HG03025 (cell line): ENCODE measurements at regions not wholly inside any gene's neighbourhood (a gene's known extent, or its start where the extent isn't known, plus 50 kb on each side); places are given as distances from the start of the nearest gene placed in this dataset.

Experiments
- ATAC-seq: cut with Tn5 transposase; IDR thresholded peaks from one replicate; pipeline ENCODE4 v1.9.1; 2021; ENCODE audit warnings: mild to moderate bottlenecking, moderate library complexity; ENCODE audit not compliant: unreplicated experiment, low FRiP score

DNA sequence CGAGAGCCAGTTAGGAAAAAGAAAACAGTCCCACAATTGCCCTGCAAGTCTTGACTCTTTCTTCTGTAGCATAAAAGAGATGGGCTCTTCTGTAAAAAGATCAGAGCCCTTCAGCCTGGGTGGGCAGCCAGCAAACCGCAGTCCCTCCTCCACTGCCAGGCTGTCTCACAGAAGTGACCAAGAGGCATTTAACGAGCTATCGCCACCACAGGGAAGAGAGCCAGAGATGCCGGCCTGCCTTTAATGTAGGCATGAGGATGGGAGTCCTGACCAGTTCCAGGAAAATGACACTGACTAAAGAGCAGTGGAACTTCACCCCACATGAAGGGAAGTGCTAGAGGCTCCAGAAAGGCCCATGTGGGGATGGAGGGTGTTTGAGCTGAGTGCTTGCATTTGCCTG lies 264.6 kb downstream of the NDUFS4 start:
- no peak for ATAC-seq

GRCh38 chr5:53825926-53826325 lies 265.5 kb downstream of the NDUFS4 start:
- ATAC-seq: no peak

- ATAC-seq: no peak
Measured at GRCh38 chr5:53826504-53826903, 266.1 kb downstream of the NDUFS4 start.

GRCh38 chr5:53827211-53827651 lies 266.8 kb downstream of the NDUFS4 start:
- no peak for ATAC-seq

DNA sequence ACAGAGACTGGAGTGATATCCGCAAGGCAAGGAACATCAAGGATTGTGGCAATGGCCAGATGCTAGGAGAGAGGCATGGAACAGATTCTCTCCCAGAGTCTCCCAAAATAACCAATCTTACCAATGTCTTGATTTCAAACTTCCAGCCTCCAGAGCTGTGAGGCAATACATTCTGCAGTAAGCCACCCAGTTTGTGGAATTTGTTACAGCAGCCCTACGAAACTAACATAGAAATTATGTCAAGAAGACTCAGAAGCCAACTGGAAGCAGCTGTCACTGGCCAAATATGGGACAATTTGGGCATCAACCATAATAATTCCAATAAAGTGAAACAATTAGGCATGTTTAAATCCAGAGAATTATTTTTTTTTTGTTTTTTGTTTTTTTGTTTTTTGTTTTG lies 271.1 kb downstream of the NDUFS4 start:
- ATAC-seq: no peak
